Ishikawa (cell line): ENCODE measurements at regions not wholly inside any gene's neighbourhood (a gene's known extent, or its start where the extent isn't known, plus 50 kb on each side); places are given as distances from the start of the nearest gene placed in this dataset.

Source experiments
- CEBPB ChIP-seq: IDR thresholded peaks from 2 replicates; pipeline ENCODE4 v1.6.1; 2012
- CREB1 ChIP-seq: IDR thresholded peaks from 2 replicates; pipeline ENCODE4 v1.6.1; 2012; ENCODE audit warnings: low read depth
- EGR1 ChIP-seq: IDR thresholded peaks from 2 replicates; pipeline ENCODE4 v1.6.1; 2012
- EP300 ChIP-seq: IDR thresholded peaks from 2 replicates; pipeline ENCODE4 v1.6.1; 2012; ENCODE audit warnings: borderline replicate concordance
- FOXM1 ChIP-seq: IDR thresholded peaks from 2 replicates; pipeline ENCODE4 v1.6.1; 2012; ENCODE audit warnings: low read depth, borderline replicate concordance
- NFIC ChIP-seq: IDR thresholded peaks from 2 replicates; pipeline ENCODE4 v1.6.1; 2012
- RAD21 ChIP-seq: IDR thresholded peaks from 2 replicates; pipeline ENCODE4 v1.6.1; 2012; ENCODE audit warnings: low read depth
- REST ChIP-seq: IDR thresholded peaks from 2 replicates; pipeline ENCODE4 v1.6.1; 2012; ENCODE audit warnings: low read depth, mild to moderate bottlenecking
- TAF1 ChIP-seq: IDR thresholded peaks from 2 replicates; pipeline ENCODE4 v1.6.1; 2012; ENCODE audit warnings: low read depth, mild to moderate bottlenecking
- TCF12 ChIP-seq: IDR thresholded peaks from 2 replicates; pipeline ENCODE4 v1.6.1; 2012; ENCODE audit warnings: low read depth
- TEAD4 ChIP-seq: IDR thresholded peaks from 2 replicates; pipeline ENCODE4 v1.6.1; 2012
- USF1 ChIP-seq: IDR thresholded peaks from 2 replicates; pipeline ENCODE4 v1.6.1; 2012
- YY1 ChIP-seq: IDR thresholded peaks from 2 replicates; pipeline ENCODE4 v1.6.1; 2012; ENCODE audit warnings: low read depth
- ZBTB7A ChIP-seq: IDR thresholded peaks from 2 replicates; pipeline ENCODE4 v1.6.1; 2012; ENCODE audit warnings: low read depth
- TF ChIP-seq, protein P1 (sequence below): IDR thresholded peaks from 2 replicates; pipeline ENCODE4 v1.6.1; 2012

DNA sequence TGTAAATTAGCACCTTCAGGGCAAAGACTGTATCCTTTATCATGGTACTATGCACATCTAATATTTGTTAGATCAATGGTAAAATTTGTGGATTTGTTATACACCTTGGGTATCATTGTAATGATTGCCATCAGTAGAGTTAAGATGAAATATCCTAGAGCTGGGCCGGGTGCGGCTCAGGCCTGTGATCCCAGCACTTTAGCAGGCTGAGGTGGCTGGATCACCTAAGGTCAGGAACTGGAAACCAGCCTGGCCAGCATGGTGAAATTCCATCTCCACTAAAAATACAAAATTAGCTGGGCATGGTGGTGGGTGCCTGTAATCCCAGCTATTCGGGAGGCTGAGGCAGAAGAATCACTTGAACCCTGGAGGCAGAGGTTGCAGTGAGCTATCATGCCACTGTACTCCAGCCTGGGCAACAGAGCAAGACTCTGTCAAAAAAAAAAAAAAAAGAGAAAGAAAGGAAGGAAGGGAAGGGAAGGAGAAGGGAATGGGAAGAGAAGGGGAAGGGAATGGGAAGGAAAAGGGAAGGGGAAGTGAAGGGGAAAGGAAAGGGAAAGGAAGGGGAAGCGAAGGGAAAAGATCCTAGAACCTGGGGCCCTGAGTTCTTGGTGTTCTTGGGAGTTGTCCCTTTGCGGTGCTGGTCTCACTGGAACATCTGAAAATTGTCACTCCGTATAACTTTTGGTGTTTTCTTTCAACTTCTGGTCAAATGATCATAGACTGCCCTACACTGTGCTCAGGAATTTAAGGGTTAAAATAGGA lies 71.1 kb upstream of the NEUROD1 start:
- TF ChIP-seq NFIC: no peak
- no peak for TF ChIP-seq YY1
- TF ChIP-seq EGR1: no peak
- no peak for TF ChIP-seq REST
- no peak for TF ChIP-seq TAF1
- TF ChIP-seq TEAD4: no peak
- no peak for TF ChIP-seq FOXM1
- TF ChIP-seq CEBPB: no peak
- TF ChIP-seq TCF12: no peak
- TF ChIP-seq RAD21: no peak
- TF ChIP-seq ZBTB7A: no peak

DNA sequence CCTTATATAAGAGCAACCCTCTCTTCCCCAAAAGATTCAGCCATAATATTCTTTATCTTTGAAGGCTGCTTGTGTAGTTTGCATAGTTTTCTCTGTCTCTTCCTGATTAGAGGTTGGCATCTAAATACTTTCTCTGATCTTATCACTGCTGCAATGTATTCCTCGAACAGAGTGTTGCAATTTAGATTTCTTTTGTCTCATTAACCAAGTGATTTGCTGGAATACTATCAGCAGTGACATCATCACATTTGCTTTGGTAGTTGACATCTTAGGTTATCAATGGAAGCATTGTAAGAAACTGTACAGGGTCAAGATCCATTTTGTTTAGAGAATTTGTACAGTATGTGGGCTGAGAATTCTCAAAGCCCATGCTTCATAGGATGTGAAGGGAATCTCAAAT lies 72.0 kb upstream of the NEUROD1 start:
- no peak for TF ChIP-seq RAD21
- no peak for TF ChIP-seq YY1
- TF ChIP-seq ZBTB7A: no peak
- TF ChIP-seq EGR1: no peak
- TF ChIP-seq TAF1: no peak
- TF ChIP-seq CEBPB: no peak
- TF ChIP-seq REST: no peak
- TF ChIP-seq FOXM1: no peak
- TF ChIP-seq CREB1: no peak
- no peak for TF ChIP-seq NFIC
- TF ChIP-seq USF1: no peak
- TF ChIP-seq TCF12: no peak
- no peak for TF ChIP-seq TEAD4
- no peak for TF ChIP-seq EP300
- TF ChIP-seq, protein P1, sequence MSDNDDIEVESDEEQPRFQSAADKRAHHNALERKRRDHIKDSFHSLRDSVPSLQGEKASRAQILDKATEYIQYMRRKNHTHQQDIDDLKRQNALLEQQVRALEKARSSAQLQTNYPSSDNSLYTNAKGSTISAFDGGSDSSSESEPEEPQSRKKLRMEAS: no peak

DNA sequence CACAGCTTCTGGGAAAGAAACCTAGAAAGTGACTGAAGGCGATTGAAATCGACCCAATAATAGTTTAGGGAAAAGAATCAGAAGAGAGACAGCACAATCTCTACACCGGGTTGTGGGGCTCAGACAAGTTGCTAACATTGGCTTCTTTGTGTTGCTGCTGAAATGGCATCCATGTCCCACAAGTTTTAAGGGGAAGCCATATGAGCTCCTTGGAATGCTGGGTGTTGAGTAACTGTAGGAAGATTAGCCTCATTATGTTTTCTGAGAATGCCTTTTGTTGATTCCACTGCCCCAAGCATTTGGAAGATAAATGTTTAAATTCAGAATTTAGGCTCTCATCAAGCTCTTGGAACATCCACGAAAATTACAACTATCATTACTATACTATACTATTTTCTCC lies 73.4 kb upstream of the NEUROD1 start:
- TF ChIP-seq NFIC (no peak), EP300 (no peak), EGR1 (no peak), ZBTB7A (no peak), REST (no peak), RAD21 (no peak), TCF12 (no peak), TEAD4 (no peak), CEBPB (no peak)

- TF ChIP-seq EGR1 (no peak), EP300 (no peak), RAD21 (no peak), ZBTB7A (no peak), TCF12 (no peak)
Observed at GRCh38 chr2:181754105-181754504, 73.8 kb upstream of the NEUROD1 start.

DNA sequence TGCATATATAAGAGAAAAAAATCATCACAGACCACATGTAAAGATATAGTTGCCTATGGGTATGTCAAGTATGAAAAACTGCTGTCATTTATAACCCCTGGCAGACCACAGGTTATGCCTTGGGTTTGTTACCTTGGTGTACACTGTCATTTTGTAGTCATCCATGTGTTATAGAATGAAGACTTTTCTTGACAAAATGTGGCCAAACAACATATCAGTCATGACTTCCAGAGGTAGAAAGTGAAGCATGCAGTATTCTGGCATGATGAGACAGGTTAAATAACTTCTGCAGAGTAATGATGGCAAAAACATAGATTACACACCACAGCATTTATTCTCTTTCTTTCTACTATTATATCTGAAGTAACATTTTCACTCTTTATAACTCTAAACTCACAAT lies 74.9 kb upstream of the NEUROD1 start:
- TF ChIP-seq, protein P1: no peak
- no peak for TF ChIP-seq FOXM1
- no peak for TF ChIP-seq CREB1
- TF ChIP-seq TEAD4: no peak
- no peak for TF ChIP-seq CEBPB
- no peak for TF ChIP-seq REST
- TF ChIP-seq RAD21: no peak
- TF ChIP-seq EP300: no peak
- no peak for TF ChIP-seq NFIC
- TF ChIP-seq TCF12: no peak
- no peak for TF ChIP-seq YY1
- TF ChIP-seq USF1: no peak
- no peak for TF ChIP-seq TAF1
- TF ChIP-seq EGR1: no peak
